ENCODE measurements at regions not wholly inside any gene's neighbourhood (a gene's known extent, or its start where the extent isn't known, plus 50 kb on each side); places are given as distances from the start of the nearest gene placed in this dataset.

GRCh38 chr2:123211181-123211580 is 813.9 kb upstream of the CNTNAP5 start:
- DNase-seq, result no peak

- DNase-seq, result no peak
These were observed 779.9 kb upstream of the CNTNAP5 start for GRCh38 chr2:123245156-123245555.

GRCh38 chr2:123258877-123259539 is 766.1 kb upstream of the CNTNAP5 start:
- DNase-seq, result no peak

- DNase-seq, result no peak
These were observed 762.2 kb upstream of the CNTNAP5 start for GRCh38 chr2:123262856-123263255.

- DNase-seq, result no peak
These were observed 741.7 kb upstream of the CNTNAP5 start for GRCh38 chr2:123283431-123283830.

- DNase-seq, result no peak
These were observed 721.4 kb upstream of the CNTNAP5 start for GRCh38 chr2:123303731-123304130.

Measured in NCI-H187 (cell line).